ENCODE measurements at regions not wholly inside any gene's neighbourhood (a gene's known extent, or its start where the extent isn't known, plus 50 kb on each side); places are given as distances from the start of the nearest gene placed in this dataset.

DNA sequence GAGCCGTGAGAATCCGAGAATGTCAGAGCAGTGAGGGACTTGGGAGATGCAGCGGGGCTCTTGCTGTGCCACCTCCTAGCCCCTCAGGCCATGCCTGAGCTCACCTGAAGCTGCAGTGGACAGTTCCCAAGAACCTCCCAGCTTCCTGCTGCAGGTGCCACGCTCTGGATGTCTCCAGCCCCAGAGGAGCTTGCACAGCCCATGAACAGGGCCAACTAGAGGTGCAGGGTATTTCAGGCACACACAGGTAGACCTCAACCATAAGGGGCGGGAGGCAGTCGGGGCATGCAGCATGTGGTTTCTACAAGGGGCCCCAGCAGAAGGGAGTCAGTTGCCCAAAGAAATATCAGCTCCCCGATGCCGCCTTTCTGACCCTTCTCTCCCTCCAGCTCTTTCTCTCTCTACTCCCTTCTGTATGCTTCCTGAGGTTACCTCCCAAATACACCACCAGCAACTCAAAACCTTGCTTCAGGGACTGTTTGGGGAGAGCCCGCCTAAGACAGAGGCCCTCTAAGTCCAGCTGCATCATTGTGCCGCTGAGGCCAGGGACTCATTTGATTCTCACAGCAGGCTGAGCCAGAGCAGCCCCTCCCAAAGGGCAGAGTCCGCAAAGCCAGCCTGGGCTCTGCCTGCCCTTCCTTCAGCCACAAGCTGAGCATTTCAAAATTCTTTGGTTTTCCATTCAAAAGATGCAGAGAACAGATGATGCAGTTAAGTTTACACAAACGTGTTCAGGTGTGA is 209.8 kb downstream of the MATN1 start:
- no peak overlapping the region for H3K27ac ChIP-seq (ENCODE audit: low read depth, low read length)
- H3K36me3 ChIP-seq (ENCODE audit: insufficient read depth, low read length) = no peaks in the 10 kb centered on the region
- no peak overlapping the region for H2AFZ ChIP-seq (ENCODE audit: low read length, unreplicated experiment)
- H3K27me3 ChIP-seq (ENCODE audit: insufficient read depth, low read length) = no peaks in the 10 kb centered on the region; the same call in 1 of the 2 replicates
- H3K4me3 ChIP-seq (ENCODE audit: low read depth, low read length) = no peak overlapping the region
- H3K79me2 ChIP-seq (ENCODE audit: control insufficient read depth, insufficient read depth, low read length, unreplicated experiment) = no peaks in the 10 kb centered on the region
- peaks cover 11% of the 10 kb centered on the region for H3K4me1 ChIP-seq (ENCODE audit: control insufficient read depth, insufficient read depth, low read length, unreplicated experiment)

- H3K4me3 ChIP-seq (ENCODE audit: low read depth, low read length) = no peak overlapping the region
- H3K27me3 ChIP-seq (ENCODE audit: insufficient read depth, low read length) = no peaks in the 10 kb centered on the region; the same call in 1 of the 2 replicates
- peaks cover 11% of the 10 kb centered on the region for H3K4me1 ChIP-seq (ENCODE audit: control insufficient read depth, insufficient read depth, low read length, unreplicated experiment)
- no peaks in the 10 kb centered on the region for H3K36me3 ChIP-seq (ENCODE audit: insufficient read depth, low read length)
- H3K79me2 ChIP-seq (ENCODE audit: control insufficient read depth, insufficient read depth, low read length, unreplicated experiment) = no peaks in the 10 kb centered on the region
- no peak overlapping the region for H2AFZ ChIP-seq (ENCODE audit: low read length, unreplicated experiment)
- H3K27ac ChIP-seq (ENCODE audit: low read depth, low read length) = no peak overlapping the region
These were observed 210.5 kb downstream of the MATN1 start for GRCh38 chr1:30512914-30513265.

- Histone ChIP-seq H3K36me3 (ENCODE audit: insufficient read depth, low read length) (no peaks in the 10 kb centered on the region), H3K4me1 (ENCODE audit: control insufficient read depth, insufficient read depth, low read length, unreplicated experiment) (peaks cover 11% of the 10 kb centered on the region), H2AFZ (ENCODE audit: low read length, unreplicated experiment) (no peak overlapping the region), H3K27ac (ENCODE audit: low read depth, low read length) (no peak overlapping the region), H3K27me3 (ENCODE audit: insufficient read depth, low read length) (no peaks in the 10 kb centered on the region; the same call in 1 of the 2 replicates), H3K4me3 (ENCODE audit: low read depth, low read length) (no peak overlapping the region), H3K79me2 (ENCODE audit: control insufficient read depth, insufficient read depth, low read length, unreplicated experiment) (no peaks in the 10 kb centered on the region)
These were observed 211.1 kb downstream of the MATN1 start for GRCh38 chr1:30511991-30512913.

DNA sequence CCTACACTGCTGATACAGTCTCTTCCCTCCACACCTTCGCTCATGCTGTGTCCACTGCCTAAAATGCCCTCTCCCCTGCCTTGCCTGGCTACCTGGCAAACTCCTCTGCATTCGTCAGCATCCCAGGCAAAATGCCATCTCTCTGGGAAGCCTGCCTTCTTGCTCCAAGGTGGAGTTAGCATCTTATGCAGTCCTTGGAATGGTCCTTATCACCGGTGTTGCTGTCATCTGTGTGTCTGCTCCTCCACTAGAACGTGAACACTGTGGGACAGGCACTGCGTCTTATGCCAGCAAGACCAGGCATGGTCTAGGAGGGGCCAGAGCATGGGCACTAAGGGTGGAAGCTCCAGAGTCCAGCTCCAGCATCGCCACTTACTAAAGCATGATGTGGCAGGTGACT is 211.8 kb downstream of the MATN1 start:
- Histone ChIP-seq H3K27me3 (ENCODE audit: insufficient read depth, low read length) (no peaks in the 10 kb centered on the region; the same call in 1 of the 2 replicates), H3K4me1 (ENCODE audit: control insufficient read depth, insufficient read depth, low read length, unreplicated experiment) (peaks cover 11% of the 10 kb centered on the region), H3K36me3 (ENCODE audit: insufficient read depth, low read length) (no peaks in the 10 kb centered on the region), H2AFZ (ENCODE audit: low read length, unreplicated experiment) (no peak overlapping the region), H3K27ac (ENCODE audit: low read depth, low read length) (no peak overlapping the region), H3K4me3 (ENCODE audit: low read depth, low read length) (no peak overlapping the region), H3K79me2 (ENCODE audit: control insufficient read depth, insufficient read depth, low read length, unreplicated experiment) (no peaks in the 10 kb centered on the region)

GRCh38 chr1:30511106-30511505 is 212.3 kb downstream of the MATN1 start:
- no peaks in the 10 kb centered on the region for H3K79me2 ChIP-seq (ENCODE audit: control insufficient read depth, insufficient read depth, low read length, unreplicated experiment)
- no peaks in the 10 kb centered on the region; the same call in 1 of the 2 replicates for H3K27me3 ChIP-seq (ENCODE audit: insufficient read depth, low read length)
- no peak overlapping the region for H3K27ac ChIP-seq (ENCODE audit: low read depth, low read length)
- no peak overlapping the region for H3K4me3 ChIP-seq (ENCODE audit: low read depth, low read length)
- no peak overlapping the region for H2AFZ ChIP-seq (ENCODE audit: low read length, unreplicated experiment)
- H3K36me3 ChIP-seq (ENCODE audit: insufficient read depth, low read length) = no peaks in the 10 kb centered on the region
- peaks cover 11% of the 10 kb centered on the region for H3K4me1 ChIP-seq (ENCODE audit: control insufficient read depth, insufficient read depth, low read length, unreplicated experiment)

- H3K79me2 ChIP-seq (ENCODE audit: control insufficient read depth, insufficient read depth, low read length, unreplicated experiment) = no peaks in the 10 kb centered on the region
- H3K27ac ChIP-seq (ENCODE audit: low read depth, low read length) = no peak overlapping the region
- no peak overlapping the region for H2AFZ ChIP-seq (ENCODE audit: low read length, unreplicated experiment)
- peaks cover 11% of the 10 kb centered on the region for H3K4me1 ChIP-seq (ENCODE audit: control insufficient read depth, insufficient read depth, low read length, unreplicated experiment)
- no peak overlapping the region for H3K4me3 ChIP-seq (ENCODE audit: low read depth, low read length)
- no peaks in the 10 kb centered on the region; the same call in 1 of the 2 replicates for H3K27me3 ChIP-seq (ENCODE audit: insufficient read depth, low read length)
- H3K36me3 ChIP-seq (ENCODE audit: insufficient read depth, low read length) = no peaks in the 10 kb centered on the region
These were observed 213.7 kb downstream of the MATN1 start for GRCh38 chr1:30509670-30510069.

DNA sequence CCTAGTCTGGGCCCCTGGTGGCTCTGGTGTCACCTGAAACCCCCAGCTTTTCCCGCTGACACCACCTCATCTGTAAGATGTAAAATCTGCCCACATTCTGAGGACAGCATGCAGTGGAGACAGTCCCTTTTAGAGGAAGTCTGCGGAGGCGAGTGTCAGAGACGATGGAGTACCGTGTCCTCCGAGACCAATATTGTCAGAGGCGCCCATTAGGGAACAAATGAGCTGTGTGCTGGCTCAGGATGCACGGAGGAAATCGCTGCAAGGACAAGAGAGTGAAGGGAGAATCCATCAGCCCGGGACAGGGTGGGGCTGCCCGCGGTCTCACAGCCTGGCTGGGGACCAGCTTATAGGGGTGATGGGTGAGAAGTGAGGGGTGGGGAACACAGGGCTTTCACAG is 214.8 kb downstream of the MATN1 start:
- no peak overlapping the region for H2AFZ ChIP-seq (ENCODE audit: low read length, unreplicated experiment)
- peaks cover 11% of the 10 kb centered on the region for H3K4me1 ChIP-seq (ENCODE audit: control insufficient read depth, insufficient read depth, low read length, unreplicated experiment)
- no peak overlapping the region for H3K27ac ChIP-seq (ENCODE audit: low read depth, low read length)
- peaks cover 7% of the 10 kb centered on the region for H3K27me3 ChIP-seq (ENCODE audit: insufficient read depth, low read length)
- no peaks in the 10 kb centered on the region for H3K36me3 ChIP-seq (ENCODE audit: insufficient read depth, low read length)
- H3K79me2 ChIP-seq (ENCODE audit: control insufficient read depth, insufficient read depth, low read length, unreplicated experiment) = no peaks in the 10 kb centered on the region
- H3K4me3 ChIP-seq (ENCODE audit: low read depth, low read length) = no peak overlapping the region

GRCh38 chr1:30508175-30508448 is 215.3 kb downstream of the MATN1 start:
- Histone ChIP-seq H3K36me3 (ENCODE audit: insufficient read depth, low read length) (no peaks in the 10 kb centered on the region), H3K27ac (ENCODE audit: low read depth, low read length) (no peak overlapping the region), H2AFZ (ENCODE audit: low read length, unreplicated experiment) (no peak overlapping the region), H3K27me3 (ENCODE audit: insufficient read depth, low read length) (peaks cover 12% of the 10 kb centered on the region), H3K4me3 (ENCODE audit: low read depth, low read length) (no peak overlapping the region), H3K79me2 (ENCODE audit: control insufficient read depth, insufficient read depth, low read length, unreplicated experiment) (no peaks in the 10 kb centered on the region), H3K4me1 (ENCODE audit: control insufficient read depth, insufficient read depth, low read length, unreplicated experiment) (peaks cover 11% of the 10 kb centered on the region)

GRCh38 chr1:30507401-30508174 is 215.8 kb downstream of the MATN1 start:
- Histone ChIP-seq H3K4me1 (ENCODE audit: control insufficient read depth, insufficient read depth, low read length, unreplicated experiment) (peaks cover 11% of the 10 kb centered on the region), H3K4me3 (ENCODE audit: low read depth, low read length) (no peak overlapping the region), H2AFZ (ENCODE audit: low read length, unreplicated experiment) (no peak overlapping the region), H3K36me3 (ENCODE audit: insufficient read depth, low read length) (no peaks in the 10 kb centered on the region), H3K27me3 (ENCODE audit: insufficient read depth, low read length) (peaks cover 13% of the 10 kb centered on the region), H3K27ac (ENCODE audit: low read depth, low read length) (no peak overlapping the region), H3K79me2 (ENCODE audit: control insufficient read depth, insufficient read depth, low read length, unreplicated experiment) (no peaks in the 10 kb centered on the region)

- Histone ChIP-seq H3K27ac (ENCODE audit: low read depth, low read length) (no peak overlapping the region), H3K4me3 (ENCODE audit: low read depth, low read length) (no peak overlapping the region), H3K36me3 (ENCODE audit: insufficient read depth, low read length) (no peaks in the 10 kb centered on the region), H3K4me1 (ENCODE audit: control insufficient read depth, insufficient read depth, low read length, unreplicated experiment) (peaks cover 6% of the 10 kb centered on the region), H3K79me2 (ENCODE audit: control insufficient read depth, insufficient read depth, low read length, unreplicated experiment) (no peaks in the 10 kb centered on the region), H3K27me3 (ENCODE audit: insufficient read depth, low read length) (peaks cover 13% of the 10 kb centered on the region), H2AFZ (ENCODE audit: low read length, unreplicated experiment) (no peak overlapping the region)
These were observed 216.4 kb downstream of the MATN1 start for GRCh38 chr1:30507016-30507312.

Measured in ACC112 (cell line).